HG02678 (cell line): ENCODE measurements at regions not wholly inside any gene's neighbourhood (a gene's known extent, or its start where the extent isn't known, plus 50 kb on each side); places are given as distances from the start of the nearest gene placed in this dataset.
"Not testable (repeated sequence)": the region's sequence is repeated elsewhere in the genome, so short reads cannot be mapped to it uniquely, and the experiment has no call there.

Experiments used
- ATAC-seq: cut with Tn5 transposase; IDR thresholded peaks from one replicate; pipeline ENCODE4 v1.9.1; 2021; ENCODE audit warnings: mild to moderate bottlenecking, moderate library complexity; ENCODE audit not compliant: unreplicated experiment

DNA sequence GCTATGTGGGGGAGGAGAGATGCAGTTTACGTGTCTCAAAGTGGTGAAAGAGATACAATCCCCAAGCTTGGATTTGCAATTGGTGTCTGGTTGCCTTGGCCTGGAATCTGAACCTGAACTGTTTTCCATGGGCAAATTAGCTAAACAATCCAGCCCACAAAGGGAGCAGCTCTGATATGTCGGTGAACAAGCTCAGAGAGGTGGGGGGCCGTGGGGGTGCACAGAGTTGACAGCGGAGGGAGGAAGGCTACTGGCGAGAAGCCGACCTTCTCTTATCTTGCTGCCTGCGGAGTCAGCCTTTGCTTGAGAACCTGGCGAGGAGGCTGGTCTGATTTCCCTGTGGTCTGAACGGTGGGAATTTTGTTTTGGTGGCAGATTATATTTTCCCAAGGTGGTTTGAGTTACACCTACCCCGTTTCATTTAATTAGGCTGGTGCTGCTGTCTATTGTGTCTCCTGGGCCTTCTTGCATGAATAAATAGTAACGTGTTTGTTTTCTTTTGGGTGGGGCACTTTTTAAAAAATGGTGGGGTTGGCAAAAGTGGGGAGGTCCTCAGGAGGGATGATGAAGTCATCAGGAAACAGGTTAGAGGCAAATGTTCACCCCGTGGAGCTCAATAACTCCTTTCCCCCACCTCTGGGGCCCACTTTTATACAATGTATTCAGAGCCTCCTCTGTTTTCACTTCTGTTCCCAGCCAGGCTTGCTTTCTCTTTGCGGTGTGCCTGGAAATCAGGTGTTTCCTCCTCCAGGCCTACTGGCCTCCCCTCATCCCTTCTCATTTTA is 80.9 kb upstream of the IGFBP5 start:
- ATAC-seq: no peak

DNA sequence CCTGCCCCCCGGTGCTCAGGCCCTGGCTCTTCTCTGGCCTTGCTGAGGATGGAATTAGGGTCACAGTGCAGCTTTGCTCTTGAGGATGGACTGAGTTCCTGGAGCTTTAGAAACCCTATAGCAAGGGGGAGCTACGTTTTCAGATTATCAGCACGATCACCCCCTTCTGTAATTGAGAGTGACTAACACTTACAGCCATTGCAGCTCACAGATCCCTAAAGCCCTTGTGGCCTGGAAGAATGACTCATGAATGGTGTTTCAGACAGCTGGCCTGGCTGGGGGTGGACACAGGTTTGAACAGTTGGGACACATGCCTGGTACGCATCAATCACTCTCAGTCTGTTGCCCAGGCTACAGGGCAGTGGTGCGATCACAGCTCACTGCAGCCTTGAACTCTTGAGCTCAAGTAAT is 79.7 kb upstream of the IGFBP5 start:
- ATAC-seq: no peak

DNA sequence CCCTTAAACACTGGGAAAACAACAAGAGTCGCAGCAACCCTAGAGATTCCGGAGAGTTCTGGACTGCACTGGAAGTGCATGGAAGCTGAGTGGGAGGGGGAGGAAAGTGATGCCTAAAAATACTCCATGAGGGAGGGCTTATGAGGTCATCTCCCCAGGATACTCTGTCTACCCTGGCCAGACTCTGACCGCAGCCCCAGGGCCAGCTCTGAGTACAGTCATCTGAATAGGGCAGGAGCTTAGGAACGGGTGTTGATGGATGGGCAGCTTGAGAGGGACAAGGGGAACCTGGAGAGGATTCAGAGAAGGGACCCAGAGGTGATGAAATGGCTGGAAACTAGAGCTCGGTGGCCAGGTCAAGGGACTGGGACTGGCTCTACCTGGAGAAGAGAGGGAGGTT is 79.3 kb upstream of the IGFBP5 start:
- ATAC-seq: no peak

DNA sequence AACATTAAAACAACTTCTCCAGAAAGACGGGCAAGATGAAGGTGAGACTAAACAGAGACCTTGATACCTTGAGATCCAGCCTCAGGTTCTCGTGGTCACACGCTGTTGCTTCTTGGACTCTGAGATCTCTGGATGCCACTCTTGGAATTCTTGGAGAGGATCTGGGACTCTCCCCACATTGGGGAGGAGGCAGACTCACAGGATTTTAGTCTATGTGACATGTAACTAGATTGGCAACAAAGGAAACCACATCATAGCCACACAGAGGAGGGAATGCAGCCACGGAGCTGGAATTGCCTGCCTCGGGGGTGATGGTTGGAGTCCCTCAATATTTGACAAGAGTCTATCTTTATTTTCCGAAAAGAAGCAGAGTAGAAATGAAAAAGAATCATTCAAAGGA is 78.8 kb upstream of the IGFBP5 start:
- ATAC-seq: no peak

DNA sequence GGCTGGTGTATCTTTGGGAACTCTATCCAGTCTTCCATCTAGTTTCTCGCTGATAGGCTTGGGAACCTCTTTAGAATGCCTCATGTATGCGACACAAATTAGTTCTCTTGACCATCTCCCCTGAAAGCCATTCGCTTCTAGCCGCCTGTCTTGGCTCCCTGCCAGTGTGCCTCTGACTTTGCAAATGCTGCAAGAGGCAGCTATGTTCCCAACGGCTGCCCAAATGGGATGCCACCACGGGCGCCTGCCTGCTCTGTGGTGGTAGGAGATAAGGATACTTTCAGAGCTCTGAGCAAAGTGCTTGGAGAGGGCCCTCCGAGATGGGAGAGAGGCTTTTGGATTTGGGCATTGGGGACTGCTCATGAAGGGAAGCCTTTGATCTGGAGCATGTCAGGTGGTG is 77.7 kb upstream of the IGFBP5 start:
- no peak for ATAC-seq

DNA sequence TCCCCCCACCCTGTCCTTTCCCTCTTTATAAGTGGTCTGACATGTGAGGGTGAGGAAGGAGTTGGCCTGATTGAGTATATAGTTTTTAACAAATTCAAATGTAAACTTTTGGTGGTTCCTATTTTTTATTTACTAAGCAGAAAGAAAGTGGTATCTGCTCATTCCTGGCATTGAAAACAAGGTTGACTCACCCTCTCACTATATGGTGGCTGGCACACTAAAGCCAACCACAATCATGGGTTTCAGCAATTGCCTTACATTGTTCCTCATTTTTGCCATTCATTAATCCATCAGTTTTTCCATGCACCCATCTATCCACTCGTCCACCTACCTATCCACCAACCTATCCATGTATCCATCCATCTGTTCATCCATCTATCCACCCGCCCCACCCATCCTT is 75.4 kb upstream of the IGFBP5 start:
- no peak for ATAC-seq

DNA sequence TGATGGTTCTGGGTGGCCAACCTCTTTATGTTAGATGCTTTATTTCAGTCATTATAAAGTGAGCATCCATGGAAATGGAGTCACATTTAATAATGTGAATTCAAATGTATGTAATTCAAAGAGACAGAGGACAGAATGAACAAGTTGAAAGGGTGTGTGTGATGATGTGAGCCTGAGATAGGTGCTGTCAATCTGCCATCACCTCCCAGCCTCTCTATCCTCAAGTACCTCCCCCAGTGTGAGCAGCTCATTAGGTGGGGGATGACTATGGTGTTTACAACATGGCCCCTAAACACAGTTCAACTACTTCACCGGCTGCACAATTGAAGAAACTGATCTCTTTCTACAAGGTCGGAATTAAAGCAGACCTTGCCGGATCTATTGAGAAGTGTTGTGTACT is 74.7 kb upstream of the IGFBP5 start:
- ATAC-seq: no peak

DNA sequence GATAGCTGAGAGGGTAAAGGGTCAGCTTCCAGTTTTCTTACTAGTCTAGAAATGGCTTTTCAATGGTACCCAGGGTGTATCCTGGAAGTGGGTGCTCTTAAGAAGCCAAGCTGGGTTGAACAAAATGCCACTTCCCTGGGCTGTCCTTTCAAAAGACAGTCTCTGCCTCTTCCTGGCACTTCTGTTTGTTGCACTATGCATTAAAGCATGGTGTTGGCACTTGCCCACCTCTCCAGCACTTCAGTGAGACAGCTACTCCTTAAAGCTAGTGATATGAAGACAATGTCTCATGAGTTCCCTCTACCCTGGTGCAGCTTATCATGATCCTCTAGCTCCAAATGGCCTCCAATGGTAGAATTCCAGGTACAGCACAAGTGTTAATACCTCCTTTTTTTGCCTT is 74.3 kb upstream of the IGFBP5 start:
- no peak for ATAC-seq

DNA sequence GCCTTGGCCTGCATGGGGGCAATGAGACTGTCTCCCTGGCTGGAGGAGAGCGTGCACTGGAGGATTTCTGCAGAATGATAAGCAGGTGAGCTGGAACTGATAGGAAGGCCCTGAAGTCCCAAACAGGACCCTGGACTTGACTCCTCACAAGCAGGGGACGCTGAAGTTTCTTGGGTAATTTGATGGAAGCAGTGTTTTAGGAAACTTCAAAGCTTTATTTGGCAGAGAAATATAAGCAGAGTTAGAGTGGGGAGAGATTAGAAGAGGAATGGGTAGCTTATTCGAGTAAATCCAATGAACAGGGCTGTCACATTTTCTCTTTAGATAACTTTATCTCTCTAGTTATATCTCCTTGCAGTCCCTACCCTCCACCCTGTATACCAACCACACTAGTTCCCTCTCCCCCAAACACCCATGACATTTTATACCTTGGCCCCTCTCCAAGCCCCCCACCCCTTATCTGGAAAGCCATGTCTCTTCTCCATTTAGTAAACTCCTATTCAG is 73.6 kb upstream of the IGFBP5 start:
- no peak for ATAC-seq

DNA sequence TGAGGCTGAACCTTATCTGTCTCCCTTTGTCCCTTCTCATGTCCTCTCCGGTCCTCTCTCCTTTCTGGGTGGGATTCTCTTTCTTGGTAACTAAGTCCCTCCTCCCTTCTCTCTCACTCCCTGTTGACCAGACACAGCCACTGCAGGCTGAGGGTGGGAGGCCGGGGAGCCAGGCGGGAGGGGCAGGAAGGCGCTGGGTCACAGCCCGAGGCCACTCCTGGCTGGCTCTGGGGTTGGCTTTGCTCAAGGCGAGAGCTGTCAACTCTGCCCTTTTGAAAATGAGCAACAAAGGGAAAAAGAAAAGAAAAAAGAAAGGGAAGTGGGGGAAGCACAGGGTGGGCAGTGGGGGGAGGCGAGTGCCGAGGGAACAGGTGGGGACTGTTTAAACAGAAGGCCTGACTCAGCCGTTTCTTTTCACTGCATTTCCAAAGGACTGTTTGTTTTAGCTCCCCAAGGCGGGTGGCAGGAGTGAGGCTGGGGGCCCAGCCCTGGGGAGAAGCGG is 70.5 kb upstream of the IGFBP5 start:
- no peak for ATAC-seq

DNA sequence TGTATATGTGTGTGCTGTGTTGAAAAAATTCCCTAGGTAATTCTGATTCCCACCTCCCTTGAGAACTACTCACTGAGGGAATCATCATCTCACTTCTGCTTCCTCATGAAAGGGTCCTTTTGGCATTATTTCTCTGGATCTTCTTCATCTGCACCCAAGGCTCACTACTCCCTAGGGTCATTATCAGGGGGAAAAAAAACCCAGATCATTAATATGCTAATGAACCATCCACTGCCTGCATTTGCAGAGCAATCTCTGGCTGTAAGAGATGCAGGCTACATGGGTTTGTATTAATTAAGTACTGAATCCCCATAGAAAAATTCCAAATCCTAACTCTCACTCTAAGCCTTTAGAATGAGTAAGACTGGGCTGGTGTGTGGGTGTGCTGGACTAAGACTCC is 68.0 kb upstream of the IGFBP5 start:
- no peak for ATAC-seq

DNA sequence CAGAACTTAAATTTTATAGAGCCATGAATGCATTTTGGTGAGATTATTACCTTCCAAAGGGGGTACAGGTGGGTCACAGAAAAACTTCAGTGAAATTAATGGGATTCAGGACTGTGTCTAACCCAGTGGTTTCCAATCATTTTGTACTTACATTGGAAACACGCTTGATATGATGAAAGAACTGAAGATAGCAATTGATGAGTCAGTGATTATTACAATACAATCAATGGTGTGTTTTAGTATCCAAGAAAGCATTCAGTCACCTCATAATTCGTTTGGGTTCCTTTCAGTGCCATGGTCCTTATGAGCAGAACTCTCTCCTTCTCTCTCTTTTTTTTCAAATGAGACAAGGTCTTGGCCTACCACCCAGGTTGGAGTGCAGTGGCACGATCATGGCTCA is 66.5 kb upstream of the IGFBP5 start:
- ATAC-seq: no peak

DNA sequence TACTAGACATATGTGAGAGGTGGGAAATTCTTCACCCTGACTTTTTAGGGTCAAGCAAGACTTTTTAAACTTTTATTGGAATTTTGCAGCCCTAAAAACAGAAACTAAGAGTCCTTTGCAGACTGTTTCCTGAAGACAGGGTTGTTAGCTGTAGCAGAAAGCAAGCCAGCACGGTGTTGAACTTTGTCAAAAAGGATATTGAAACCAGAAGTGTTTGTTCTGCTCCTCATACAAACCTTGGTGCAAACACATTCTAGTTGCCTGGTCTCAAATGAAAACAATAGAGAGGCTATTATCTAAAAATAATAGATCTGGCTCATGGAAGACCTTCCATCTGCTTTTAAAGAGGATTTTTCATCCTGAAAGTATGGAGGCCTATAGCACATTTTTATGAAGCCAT is 65.8 kb upstream of the IGFBP5 start:
- no peak for ATAC-seq

DNA sequence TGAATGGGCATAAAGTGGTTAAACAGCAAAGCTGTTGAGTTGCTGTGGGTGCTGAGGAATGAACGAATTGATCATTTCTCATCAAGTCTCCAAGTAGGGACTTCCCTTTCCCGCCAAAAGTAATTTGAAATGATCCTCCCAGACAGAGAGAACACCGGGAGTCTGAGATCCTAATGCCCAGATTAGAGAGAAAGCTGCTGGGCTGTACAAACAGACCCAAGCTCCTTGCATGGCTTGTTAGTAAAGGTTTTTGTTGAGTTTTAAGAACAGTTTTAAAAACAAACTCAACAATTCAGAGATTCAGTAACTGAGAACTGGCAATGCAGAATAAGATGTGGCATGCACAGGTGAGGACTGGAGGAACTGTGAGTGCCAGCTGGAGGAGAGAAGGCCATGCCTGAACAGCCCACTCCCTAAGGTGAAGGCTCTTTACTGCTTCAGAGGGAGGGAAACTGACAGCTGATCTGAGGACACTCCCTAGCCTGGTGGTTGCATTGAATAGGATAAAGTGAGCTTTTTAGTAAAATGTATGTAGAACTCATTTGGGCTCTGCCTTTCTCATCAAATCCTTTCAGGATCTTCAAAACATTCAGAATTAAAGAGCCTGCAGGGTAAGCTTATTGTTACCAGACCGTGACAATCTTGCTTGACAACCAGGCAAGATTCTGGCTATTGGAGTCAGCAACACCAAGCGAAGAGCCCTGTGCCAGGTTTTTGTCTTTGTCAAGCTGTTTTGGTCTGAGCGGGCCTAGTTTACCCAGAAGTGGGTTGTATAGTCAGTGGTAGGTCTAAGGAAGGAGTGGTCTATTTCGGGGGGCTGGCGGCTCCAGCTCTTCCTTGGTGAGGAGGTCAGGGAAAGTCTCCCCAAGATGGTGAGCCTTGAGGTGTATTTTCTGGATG is 63.2 kb upstream of the IGFBP5 start:
- no peak for ATAC-seq

DNA sequence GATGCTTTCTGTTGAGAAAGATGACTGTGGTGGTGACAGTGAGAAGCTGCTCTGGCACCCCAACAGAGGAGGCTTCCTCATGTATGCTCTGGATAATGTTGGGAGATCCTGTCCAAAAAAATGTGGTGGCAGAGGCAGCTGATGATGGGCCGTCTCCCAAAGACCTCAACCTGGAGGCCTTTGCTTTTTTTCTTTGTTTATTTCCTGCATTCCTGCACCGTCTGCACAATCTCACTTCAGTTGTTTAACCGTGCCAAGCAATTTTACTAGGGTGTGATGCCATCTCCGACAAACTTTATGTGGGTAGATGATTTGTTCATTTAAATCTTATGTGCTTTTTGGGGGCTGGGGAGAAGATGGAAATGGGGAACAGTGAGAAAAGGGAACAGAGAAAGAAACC is 62.2 kb upstream of the IGFBP5 start:
- no peak for ATAC-seq

DNA sequence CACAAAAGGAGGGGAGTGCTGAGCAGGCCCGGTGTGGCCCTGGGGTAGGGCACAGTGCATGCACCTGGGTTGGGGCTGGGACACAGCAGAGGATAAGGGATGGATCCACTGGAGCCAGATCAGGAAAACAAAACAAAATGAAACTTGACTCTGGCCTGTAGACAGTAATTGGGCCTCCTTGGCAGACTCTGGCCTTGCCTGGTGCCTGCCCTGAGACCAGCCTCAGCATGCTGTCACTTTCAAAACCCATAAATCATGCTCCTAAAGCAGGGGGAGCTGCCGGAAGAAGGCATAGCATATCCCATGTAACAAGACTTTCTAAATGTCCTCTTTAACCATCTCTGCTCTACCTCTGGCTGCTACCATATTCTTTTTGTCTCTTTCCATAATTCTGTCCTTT is 61.1 kb upstream of the IGFBP5 start:
- no peak for ATAC-seq

DNA sequence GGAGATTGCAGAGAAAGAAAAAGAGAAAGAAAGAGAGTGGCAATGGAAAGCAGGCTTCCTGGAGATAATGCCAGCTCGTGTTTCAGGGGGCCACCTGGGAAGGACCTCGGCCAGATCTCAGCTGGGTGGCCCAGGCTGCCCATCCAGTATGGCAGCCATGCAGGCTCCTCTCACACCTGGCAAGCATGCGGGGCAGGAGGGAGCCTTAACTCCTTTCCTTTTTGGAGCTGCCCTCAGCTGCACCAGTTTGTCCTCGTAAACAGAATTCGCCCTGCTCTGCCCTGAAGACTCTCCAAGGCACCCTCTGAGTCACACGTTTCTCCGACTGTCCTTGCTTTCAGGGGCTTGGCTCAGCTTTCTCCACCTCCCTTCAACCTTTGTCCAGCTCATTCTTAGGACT is 59.5 kb upstream of the IGFBP5 start:
- no peak for ATAC-seq

DNA sequence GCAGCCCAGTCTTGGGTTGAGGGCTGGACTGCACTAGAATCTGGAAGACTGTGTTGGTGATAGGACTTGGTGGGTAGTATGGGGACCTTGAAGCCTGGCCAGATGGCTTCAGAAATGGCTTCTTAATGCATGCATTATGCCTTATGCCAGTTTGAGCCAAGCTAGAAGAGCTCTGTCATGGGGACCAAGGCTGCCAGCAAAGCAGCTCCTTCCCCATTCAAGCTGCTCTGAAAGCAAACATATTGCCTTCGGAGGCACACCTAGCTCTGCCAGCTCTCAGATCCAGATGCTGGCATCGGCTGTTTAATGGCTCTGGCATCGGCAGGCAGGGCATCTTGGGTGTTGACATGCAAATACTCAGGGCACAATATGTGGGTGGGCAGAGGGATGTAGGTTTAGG is 59.0 kb upstream of the IGFBP5 start:
- ATAC-seq: no peak

DNA sequence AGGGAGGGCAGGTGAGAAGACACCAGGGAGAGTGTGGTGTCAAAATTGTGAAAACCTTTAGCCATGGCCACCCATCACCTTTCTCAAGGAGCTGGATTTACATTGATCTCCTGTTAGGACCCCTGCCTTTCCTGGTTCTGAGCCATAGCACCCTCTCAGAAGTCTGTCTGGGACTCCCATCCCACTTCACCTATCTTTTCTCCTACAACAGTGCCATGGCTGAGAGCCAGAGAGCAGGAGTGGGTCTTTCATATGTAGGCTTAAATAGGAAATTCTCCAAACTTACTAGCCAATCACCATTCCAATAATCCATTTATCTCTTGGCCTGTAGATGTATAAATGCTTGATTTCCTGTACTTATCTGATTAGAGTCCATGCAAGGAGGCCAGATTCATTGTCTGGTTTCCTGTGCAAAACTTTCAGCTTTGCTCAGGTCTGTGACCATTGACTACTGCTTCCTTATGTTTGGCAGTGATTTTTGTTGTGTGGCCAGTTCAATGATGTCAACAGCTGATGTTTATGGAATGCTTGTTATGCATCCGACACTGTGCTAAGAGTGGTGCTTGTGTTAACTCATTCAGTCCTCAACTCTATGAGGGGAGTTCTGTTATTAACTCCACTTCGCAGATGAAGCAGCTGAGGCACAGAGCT is 57.6 kb upstream of the IGFBP5 start:
- no peak for ATAC-seq

DNA sequence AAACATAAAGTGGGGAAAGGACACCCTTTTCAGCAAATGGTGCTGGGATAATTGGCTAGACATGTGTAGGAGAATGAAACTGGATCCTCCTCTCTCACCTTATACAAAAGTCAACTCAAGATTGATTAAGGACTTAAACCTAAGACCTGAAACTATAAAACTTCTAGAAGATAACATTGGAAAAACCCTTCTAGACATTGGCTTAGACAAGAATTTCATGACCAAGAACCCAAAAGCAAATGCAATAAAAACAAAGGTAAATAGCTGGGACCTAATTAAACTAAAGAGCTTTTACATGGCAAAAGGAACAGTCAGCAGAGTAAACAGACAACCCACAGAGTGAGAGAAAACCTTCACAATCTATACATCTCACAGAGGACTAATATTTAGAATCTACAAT is 55.4 kb upstream of the IGFBP5 start:
- not testable (repeated sequence) for ATAC-seq

DNA sequence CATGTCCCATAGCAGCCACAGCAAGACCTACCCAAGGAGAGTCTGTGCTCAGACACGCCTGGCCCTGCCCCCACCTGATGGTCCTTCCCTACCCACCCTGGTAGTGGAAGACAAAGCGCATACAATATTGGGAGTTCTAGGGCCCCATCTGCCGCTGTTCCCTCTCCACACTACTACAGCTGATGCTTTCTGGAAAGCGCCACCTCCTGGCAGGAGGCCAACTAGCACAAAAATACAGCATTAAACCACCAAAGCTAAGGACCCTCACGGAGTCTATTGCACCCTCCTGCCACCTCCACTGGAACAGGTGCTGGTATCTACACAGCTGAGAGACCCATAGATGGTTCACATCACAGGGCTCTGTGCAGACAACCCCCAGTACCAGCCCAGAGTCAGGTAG is 50.9 kb upstream of the IGFBP5 start:
- ATAC-seq: not testable (repeated sequence)
